Ecto neural progenitor cell (in vitro differentiated cells): ENCODE measurements at regions not wholly inside any gene's neighbourhood (a gene's known extent, or its start where the extent isn't known, plus 50 kb on each side); places are given as distances from the start of the nearest gene placed in this dataset.

Experiments used
- DNase-seq: peaks from one replicate; pipeline ENCODE4 v3.0.0-alpha.2; 2018; ENCODE audit warnings: low spot score

- DNase-seq = no peak
Measured at GRCh38 chr15:93200837-93201226, 111.8 kb upstream of the RGMA start.

DNA sequence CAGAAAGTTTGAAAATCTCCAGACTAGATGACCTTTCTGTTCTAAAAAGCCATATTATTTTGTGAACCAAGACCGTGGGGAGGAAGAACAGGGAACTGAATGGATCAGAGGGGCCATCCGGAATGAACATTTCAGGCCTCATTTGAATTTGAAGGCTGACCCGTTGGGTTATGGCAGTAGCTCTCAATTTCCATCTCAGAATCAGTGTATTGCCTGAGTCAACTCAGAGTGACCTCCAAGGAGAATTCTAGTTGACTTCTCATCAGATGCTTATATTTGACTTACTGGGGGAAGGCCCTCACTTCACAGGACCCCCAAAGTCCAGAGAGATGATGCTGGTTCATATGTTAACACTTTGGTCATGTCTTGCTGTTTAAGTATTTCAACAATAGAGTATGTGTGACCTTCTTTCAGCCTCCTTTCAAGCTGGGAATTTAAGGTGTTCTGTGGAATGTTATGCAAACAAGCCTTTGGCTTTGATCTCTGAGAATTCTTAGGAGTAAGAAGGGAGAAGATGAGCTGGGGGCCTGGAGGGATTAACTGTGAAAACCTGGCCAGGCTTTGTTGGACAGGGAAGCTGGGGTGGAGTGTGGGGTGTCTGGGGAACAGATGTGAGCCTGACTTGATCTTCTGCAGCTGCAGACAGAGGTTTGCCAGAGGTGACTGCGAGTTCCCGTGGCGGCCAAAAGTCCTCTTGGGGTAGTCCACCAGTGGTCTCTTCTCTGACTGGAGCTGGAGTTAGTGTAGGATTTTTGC is 111.2 kb upstream of the RGMA start:
- DNase-seq = no peak

- DNase-seq = no peak
Measured at GRCh38 chr15:93196135-93196670, 107.2 kb upstream of the RGMA start.

- no peak for DNase-seq
Measured at GRCh38 chr15:93195109-93195508, 106.1 kb upstream of the RGMA start.

DNA sequence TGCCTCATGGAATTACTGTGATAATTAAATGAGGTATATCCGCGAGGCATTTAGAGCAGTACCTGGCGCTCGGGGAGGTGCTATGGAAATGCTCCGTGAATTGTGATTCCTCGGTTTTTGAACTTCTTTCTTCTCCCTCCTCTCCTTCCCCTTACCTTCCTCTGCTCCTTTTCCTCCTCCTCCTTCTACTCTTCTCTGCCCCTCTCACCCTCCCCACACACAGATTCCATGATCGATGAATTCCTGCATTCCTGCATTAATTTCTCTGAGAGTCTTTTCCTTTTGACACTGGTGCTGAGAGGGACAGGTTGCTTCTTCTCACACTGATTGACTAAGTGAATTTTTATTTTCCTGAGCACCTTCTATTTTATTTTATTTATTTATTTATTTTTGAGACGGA is 101.2 kb upstream of the RGMA start:
- DNase-seq = no peak

DNA sequence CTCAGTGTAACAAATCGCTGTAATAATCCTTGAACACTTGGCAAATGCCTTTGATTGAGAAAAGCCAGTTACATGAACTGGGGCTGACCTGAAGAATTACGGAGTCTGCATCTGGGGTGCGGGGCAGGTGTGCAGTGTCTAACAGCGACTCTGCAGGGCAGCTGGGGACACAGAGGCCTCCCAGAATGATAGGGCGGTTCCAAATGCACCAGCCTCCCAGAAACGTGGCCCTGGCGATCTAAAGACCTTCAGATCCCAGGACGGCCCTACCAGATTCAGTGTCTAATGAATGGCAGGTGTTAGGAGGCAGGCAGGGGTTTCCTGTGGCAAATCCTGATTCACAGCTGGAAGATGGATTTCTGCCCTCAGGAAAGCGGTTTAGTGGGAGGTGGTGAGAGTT is 100.5 kb upstream of the RGMA start:
- DNase-seq = no peak

DNA sequence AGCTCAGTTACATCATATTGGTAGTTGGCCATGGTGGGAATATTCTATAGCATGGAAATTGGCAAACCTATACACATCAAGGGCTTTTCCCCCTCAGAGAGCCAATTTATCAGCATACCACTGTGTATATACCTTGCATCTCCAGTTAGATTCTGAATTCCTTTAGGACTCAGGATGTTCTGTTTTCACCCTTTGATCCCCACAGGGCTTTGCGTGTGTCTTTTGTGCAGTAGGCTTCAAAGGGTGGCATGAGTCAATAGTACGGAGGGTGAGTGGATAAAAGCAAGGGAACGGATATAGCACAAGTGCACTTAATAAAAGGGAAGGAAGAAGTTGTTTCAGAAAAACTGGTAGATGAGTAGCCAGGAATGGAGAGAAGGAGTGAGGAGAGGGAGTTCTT is 99.2 kb upstream of the RGMA start:
- DNase-seq = no peak

DNA sequence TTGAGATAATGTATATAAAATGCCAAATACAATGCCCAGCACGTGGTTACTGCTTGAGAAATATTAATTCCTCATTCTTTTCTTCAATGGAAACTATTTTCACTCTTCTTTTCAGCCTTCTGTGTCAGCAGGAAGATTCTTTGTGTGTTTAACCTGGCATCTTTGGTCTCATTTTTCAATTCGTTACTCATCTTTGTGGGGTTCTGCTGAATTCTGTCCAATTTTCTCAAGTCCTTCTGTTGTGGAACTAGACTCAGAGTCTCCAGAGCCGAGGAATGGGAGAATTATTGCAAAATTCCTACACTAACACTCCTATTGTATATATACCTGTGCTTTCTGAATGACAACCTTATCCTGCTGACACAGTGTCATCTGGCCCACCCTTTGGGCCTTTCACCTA is 96.8 kb upstream of the RGMA start:
- DNase-seq = no peak

DNA sequence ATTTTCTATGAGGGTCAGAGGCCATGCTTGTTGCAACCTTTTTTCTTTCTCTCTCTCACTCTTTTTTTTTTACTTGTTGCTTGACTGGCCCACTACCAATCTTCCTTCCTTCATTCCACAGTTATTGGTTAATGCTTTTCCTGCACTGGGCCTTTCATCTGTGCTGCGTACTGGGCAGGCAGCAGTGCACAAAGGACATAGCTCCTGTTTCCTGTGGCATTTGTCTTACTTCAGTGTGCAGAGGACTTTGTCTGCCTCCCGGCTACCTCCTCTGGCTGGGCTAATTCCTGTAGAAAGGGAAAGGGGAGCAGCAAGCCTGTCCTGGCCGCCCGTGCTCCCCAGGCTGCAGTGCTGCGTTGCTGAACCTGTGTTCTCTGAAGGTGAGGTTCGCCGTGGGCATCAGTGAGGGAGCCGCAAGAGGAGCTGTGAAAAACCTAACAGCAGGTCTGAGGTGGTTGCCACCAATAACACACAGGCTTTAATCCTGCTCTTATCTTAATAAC is 93.7 kb upstream of the RGMA start:
- DNase-seq = no peak

- no peak for DNase-seq
Measured at GRCh38 chr15:93180656-93181055, 91.6 kb upstream of the RGMA start.

- no peak for DNase-seq
Measured at GRCh38 chr15:93180128-93180527, 91.1 kb upstream of the RGMA start.

- DNase-seq = no peak
Measured at GRCh38 chr15:93179700-93180102, 90.7 kb upstream of the RGMA start.

DNA sequence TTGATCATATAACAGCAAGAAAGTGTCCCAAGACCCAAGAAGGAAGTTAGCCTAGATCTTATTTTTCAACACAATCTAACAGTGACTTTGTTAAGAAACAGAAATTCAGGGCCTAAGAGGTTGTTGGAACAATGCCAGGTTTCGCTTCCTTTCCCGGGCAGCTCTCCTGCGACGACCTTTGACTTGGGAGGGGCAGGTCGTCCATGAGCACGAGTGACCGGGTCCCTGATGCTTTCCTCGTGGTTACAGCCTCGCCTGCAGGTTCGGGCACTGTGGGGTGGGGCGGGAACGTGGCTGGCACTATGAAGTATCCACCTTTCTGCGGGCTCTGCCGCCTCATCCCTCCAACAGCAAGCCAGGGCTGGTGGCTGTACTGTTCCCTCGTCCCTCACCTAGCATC is 90.1 kb upstream of the RGMA start:
- no peak for DNase-seq

DNA sequence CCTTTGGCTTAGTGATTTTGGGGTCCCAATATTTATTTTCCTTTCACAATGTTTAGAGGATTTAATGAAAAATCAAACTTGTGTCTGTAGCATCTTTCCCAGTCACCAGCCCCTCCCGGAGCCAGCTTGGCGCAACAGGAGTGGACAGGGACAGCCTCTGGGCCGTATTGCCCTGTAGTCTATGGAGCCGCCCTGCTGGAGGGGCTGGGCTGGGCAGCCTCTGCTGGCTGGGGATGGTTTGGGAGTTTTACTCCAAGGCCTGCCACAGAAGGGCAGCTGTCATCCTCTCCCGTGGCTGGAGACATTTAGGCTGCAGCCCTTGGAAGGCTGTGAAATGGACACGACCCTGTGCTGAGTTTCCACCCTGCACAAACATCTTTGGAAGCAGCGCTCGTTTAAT is 89.4 kb upstream of the RGMA start:
- no peak for DNase-seq

GRCh38 chr15:93176065-93176464 is 87.1 kb upstream of the RGMA start:
- no peak for DNase-seq

DNA sequence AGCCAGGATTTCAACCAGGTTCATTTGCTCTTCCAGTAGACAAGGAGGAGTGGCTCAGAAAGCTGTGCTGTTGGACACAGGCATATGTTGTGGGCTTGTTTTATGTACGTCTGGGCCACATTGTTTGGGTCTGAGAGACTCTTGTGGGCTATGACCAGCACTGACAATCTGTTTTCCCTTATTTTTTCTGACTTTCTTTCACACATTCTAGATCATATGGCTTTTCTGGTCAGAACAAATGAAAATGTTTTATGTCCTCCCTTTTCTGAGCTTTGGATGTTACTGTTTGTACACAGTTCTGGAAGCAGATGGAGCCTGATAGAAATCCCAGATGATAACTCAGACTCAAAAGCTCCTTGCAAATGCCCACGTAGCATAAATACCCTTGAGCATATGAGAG is 85.8 kb upstream of the RGMA start:
- DNase-seq = no peak

- no peak for DNase-seq
Measured at GRCh38 chr15:93173369-93173768, 84.4 kb upstream of the RGMA start.

- no peak for DNase-seq
Measured at GRCh38 chr15:93171476-93171875, 82.5 kb upstream of the RGMA start.

DNA sequence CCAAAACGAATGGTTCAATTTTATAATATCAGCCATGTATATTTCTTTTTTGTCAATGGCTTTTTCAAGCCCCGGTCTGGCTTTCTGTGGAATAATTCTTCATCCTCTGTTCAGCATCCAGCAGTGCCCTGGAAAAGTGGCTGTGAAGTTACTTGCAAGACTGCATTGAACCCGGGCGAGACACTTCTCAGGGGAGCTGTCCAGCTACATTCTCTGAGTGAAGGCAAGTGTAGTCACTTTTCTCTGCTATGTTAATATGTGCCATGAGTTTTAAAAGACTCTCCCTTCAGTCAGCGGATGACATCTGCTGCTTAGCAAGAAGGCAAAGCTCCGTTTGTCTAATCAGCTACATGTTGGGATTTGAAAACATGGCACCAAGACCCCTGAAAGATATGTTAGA is 81.3 kb upstream of the RGMA start:
- DNase-seq = no peak

- no peak for DNase-seq
Measured at GRCh38 chr15:93168910-93169309, 79.9 kb upstream of the RGMA start.

- no peak for DNase-seq
Measured at GRCh38 chr15:93167291-93167690, 78.3 kb upstream of the RGMA start.

DNA sequence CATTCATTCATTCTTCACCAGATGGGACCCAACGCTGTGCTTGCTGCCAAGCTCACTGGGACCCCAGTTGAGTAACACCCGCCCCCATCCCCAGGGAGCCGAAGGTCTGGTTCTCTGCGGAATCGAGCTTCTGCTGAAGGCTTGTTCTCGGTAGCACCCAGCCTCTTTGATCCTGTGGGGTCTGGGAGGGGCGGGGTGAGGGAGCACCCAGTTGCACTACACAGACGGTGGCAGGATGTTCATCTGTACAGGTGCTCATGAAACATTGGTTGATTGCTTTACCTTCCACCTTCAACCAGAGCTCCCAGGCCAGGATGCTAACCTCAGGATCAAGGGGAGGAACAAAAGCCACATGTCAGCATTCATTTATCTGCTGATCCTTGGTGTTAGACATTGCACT is 77.7 kb upstream of the RGMA start:
- DNase-seq = no peak

DNA sequence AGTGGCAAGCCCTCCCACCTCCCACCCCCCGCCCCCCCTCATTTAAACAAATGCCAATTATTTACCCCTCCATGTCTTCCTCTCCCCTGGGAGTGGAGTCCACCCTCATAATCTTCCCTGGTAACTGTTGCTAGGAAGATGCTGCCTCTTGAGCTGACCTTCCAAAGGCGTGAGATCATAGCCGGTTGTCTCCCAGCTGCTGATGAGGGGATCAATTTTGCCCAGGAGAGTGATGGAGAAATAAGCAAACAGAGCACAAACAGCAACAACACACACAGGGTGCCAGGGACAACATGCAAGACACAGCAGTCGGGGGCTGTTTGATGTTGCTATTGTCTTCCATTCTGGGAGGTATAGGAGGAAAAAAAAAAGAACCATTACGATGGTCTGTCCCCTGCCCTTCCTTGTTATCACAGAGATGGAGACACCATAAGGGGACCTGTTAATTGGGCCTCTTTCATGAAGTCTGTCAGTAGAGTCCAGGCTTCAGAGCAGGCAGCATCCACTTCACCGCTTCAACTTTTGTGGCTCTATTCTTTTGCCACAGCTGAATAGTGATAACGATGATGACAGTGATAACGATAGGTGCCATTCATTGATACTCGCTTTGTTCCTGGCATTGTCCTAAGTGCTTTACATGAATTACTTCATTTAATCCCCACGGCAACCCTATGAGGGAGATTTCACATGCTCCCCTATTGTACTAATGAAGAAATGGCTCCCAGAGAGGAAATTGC is 76.9 kb upstream of the RGMA start:
- DNase-seq = no peak
